H7 (cell line): ENCODE measurements at regions not wholly inside any gene's neighbourhood (a gene's known extent, or its start where the extent isn't known, plus 50 kb on each side); places are given as distances from the start of the nearest gene placed in this dataset.
"Not testable (repeated sequence)": the region's sequence is repeated elsewhere in the genome, so short reads cannot be mapped to it uniquely, and the experiment has no call there.

Experiments
- DNase-seq: peaks from one replicate; pipeline ENCODE4 v3.0.0; 2012
- H3K27me3 ChIP-seq: 2 replicates; pipeline ENCODE4 v1.6.0; 2011; ENCODE audit warnings: mild to moderate bottlenecking, low read length; ENCODE audit not compliant: control insufficient read depth, insufficient read depth
- H3K36me3 ChIP-seq: replicated peaks from 2 replicates; pipeline ENCODE4 v1.5.1; 2011; ENCODE audit warnings: low read length; ENCODE audit not compliant: control insufficient read depth, insufficient read depth
- H3K4me3 ChIP-seq: 2 replicates; pipeline ENCODE4 v1.5.1; 2011; ENCODE audit warnings: low read depth, mild to moderate bottlenecking, control low read depth, low read length, moderate library complexity; ENCODE audit not compliant: insufficient read depth

- DNase-seq, H3K36me3 ChIP-seq, H3K4me3 ChIP-seq, H3K27me3 ChIP-seq: not testable (repeated sequence)
These were observed 1405.7 kb upstream of the PCDH10 start for GRCh38 chr4:131743348-131743747.

- not testable (repeated sequence) for H3K36me3 ChIP-seq, DNase-seq, H3K4me3 ChIP-seq, H3K27me3 ChIP-seq
These were observed 1401.9 kb upstream of the PCDH10 start for GRCh38 chr4:131747203-131747602.

- H3K27me3 ChIP-seq, H3K36me3 ChIP-seq, DNase-seq, H3K4me3 ChIP-seq: not testable (repeated sequence)
These were observed 1399.9 kb upstream of the PCDH10 start for GRCh38 chr4:131749224-131749623.

GRCh38 chr4:131750006-131750405, 1399.1 kb upstream of the PCDH10 start:
- H3K4me3 ChIP-seq, H3K27me3 ChIP-seq, DNase-seq, H3K36me3 ChIP-seq: not testable (repeated sequence)

- H3K27me3 ChIP-seq, DNase-seq, H3K4me3 ChIP-seq, H3K36me3 ChIP-seq: not testable (repeated sequence)
These were observed 1398.6 kb upstream of the PCDH10 start for GRCh38 chr4:131750469-131750868.

GRCh38 chr4:131762234-131762633, 1386.9 kb upstream of the PCDH10 start:
- not testable (repeated sequence) for H3K4me3 ChIP-seq, H3K27me3 ChIP-seq, H3K36me3 ChIP-seq, DNase-seq

GRCh38 chr4:131764730-131765129, 1384.4 kb upstream of the PCDH10 start:
- no peak overlapping the region for H3K4me3 ChIP-seq
- DNase-seq: peak; percentile 12
- H3K27me3 ChIP-seq: no peaks in the 10 kb centered on the region
- no peaks in the 10 kb centered on the region for H3K36me3 ChIP-seq

GRCh38 chr4:131774382-131774781, 1374.7 kb upstream of the PCDH10 start:
- not testable (repeated sequence) for H3K4me3 ChIP-seq, DNase-seq, H3K36me3 ChIP-seq, H3K27me3 ChIP-seq

- not testable (repeated sequence) for DNase-seq, H3K36me3 ChIP-seq, H3K27me3 ChIP-seq, H3K4me3 ChIP-seq
These were observed 1338.5 kb upstream of the PCDH10 start for GRCh38 chr4:131810565-131810964.
